ENCODE measurements at regions not wholly inside any gene's neighbourhood (a gene's known extent, or its start where the extent isn't known, plus 50 kb on each side); places are given as distances from the start of the nearest gene placed in this dataset.

DNA sequence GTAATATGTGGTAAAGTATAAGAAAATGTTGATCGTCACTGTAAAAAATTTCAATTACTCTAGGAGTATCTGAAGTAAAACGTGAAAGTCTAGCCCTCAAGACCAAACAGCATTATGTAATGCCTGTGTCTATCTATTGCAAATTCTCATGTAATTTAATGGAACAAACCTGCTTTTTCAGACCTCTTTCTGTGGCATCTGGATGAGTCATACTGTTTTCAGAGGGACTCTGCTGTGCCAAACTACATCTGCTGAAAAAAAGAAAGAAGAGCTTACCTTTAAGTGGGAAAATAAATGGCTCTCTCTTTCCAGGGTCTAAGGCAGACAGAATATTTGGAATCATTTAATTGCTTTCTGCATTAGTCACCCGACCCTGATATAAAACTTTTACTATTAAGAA lies 89.8 kb upstream of the ARMCX2 start:
- TF ChIP-seq GATA2 (IDR thresholded peaks at IDR 0.05; ENCODE audit: low read depth, low read length) (no peak), GATA3 (IDR thresholded peaks at IDR 0.05; ENCODE audit: low read depth, low read length) (no peak)
